SH-SY5Y (cell line): ENCODE measurements at regions not wholly inside any gene's neighbourhood (a gene's known extent, or its start where the extent isn't known, plus 50 kb on each side); places are given as distances from the start of the nearest gene placed in this dataset.

Experiments
- GATA2 ChIP-seq: IDR thresholded peaks from 2 replicates; pipeline ENCODE4 v1.6.1; 2011; ENCODE audit warnings: mild to moderate bottlenecking, low read depth, low read length
- GATA3 ChIP-seq: IDR thresholded peaks from 2 replicates; pipeline ENCODE4 v1.6.1; 2011; ENCODE audit warnings: low read depth, mild to moderate bottlenecking, low read length, moderate library complexity

DNA sequence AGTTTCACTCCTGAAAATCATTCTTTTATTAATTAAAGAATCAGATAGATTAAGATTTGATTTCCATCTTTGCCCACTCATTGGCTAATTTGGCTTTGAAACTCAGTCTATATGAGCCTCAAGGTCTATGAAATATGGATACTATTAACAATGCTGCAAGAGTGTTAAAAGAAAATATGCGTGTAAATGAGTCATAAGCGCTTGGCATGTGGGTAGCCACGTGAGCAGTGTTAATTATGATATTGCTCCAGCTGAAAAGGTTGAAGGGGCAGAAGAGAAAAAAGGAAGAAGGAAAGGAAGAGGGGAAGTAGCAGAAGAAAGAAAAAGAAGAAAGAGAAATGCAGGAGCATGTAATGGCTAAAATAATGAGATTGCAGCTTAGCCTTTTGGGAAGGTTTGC is 151.4 kb downstream of the CHRM3 start:
- no peak for TF ChIP-seq GATA2
- no peak for TF ChIP-seq GATA3
